HG02852 (cell line): ENCODE measurements at regions not wholly inside any gene's neighbourhood (a gene's known extent, or its start where the extent isn't known, plus 50 kb on each side); places are given as distances from the start of the nearest gene placed in this dataset.

ENCODE experiments used
- ATAC-seq: cut with Tn5 transposase; IDR thresholded peaks from one replicate; pipeline ENCODE4 v1.9.1; 2021; ENCODE audit warnings: mild to moderate bottlenecking, moderate library complexity; ENCODE audit not compliant: unreplicated experiment

- no peak for ATAC-seq
These were observed 871.3 kb upstream of the CDH8 start for GRCh38 chr16:62907562-62907961.

- ATAC-seq: no peak
These were observed 867.8 kb upstream of the CDH8 start for GRCh38 chr16:62903961-62904502.

- ATAC-seq: no peak
These were observed 863.5 kb upstream of the CDH8 start for GRCh38 chr16:62899737-62900136.

GRCh38 chr16:62889097-62889496, 852.9 kb upstream of the CDH8 start:
- ATAC-seq: no peak

GRCh38 chr16:62883509-62883908, 847.3 kb upstream of the CDH8 start:
- ATAC-seq: no peak

GRCh38 chr16:62882552-62883221, 846.4 kb upstream of the CDH8 start:
- ATAC-seq: no peak

GRCh38 chr16:62876133-62876532, 839.9 kb upstream of the CDH8 start:
- no peak for ATAC-seq

GRCh38 chr16:62872339-62872738, 836.1 kb upstream of the CDH8 start:
- no peak for ATAC-seq

- ATAC-seq: no peak
These were observed 834.3 kb upstream of the CDH8 start for GRCh38 chr16:62870554-62870953.

- peak; percentile 81 for ATAC-seq
These were observed 833.6 kb upstream of the CDH8 start for GRCh38 chr16:62869837-62870236.

GRCh38 chr16:62863139-62863538, 826.9 kb upstream of the CDH8 start:
- ATAC-seq: no peak

- ATAC-seq: no peak
These were observed 817.6 kb upstream of the CDH8 start for GRCh38 chr16:62853887-62854286.

- no peak for ATAC-seq
These were observed 810.3 kb upstream of the CDH8 start for GRCh38 chr16:62846399-62847057.

GRCh38 chr16:62832214-62832613, 796.0 kb upstream of the CDH8 start:
- no peak for ATAC-seq

GRCh38 chr16:62831235-62831850, 795.1 kb upstream of the CDH8 start:
- ATAC-seq: no peak

GRCh38 chr16:62829607-62830006, 793.4 kb upstream of the CDH8 start:
- ATAC-seq: no peak

- no peak for ATAC-seq
These were observed 792.8 kb upstream of the CDH8 start for GRCh38 chr16:62829084-62829483.

GRCh38 chr16:62821824-62822223, 785.6 kb upstream of the CDH8 start:
- no peak for ATAC-seq

GRCh38 chr16:62816971-62817519, 780.8 kb upstream of the CDH8 start:
- ATAC-seq: no peak

GRCh38 chr16:62814891-62815290, 778.7 kb upstream of the CDH8 start:
- no peak for ATAC-seq

GRCh38 chr16:62805221-62805857, 769.1 kb upstream of the CDH8 start:
- no peak for ATAC-seq
